HG03135 (cell line): ENCODE measurements at regions not wholly inside any gene's neighbourhood (a gene's known extent, or its start where the extent isn't known, plus 50 kb on each side); places are given as distances from the start of the nearest gene placed in this dataset.
"Not testable (repeated sequence)": the region's sequence is repeated elsewhere in the genome, so short reads cannot be mapped to it uniquely, and the experiment has no call there.

ENCODE experiments used
- ATAC-seq: cut with Tn5 transposase; IDR thresholded peaks from one replicate; pipeline ENCODE4 v1.9.1; 2021; ENCODE audit warnings: mild to moderate bottlenecking, moderate library complexity; ENCODE audit not compliant: unreplicated experiment

- not testable (repeated sequence) for ATAC-seq
Measured at GRCh38 chr2:118744682-118745181, 102.7 kb downstream of the EN1 start.

GRCh38 chr2:118738524-118739308 is 108.7 kb downstream of the EN1 start:
- no peak for ATAC-seq

GRCh38 chr2:118738106-118738505 is 109.3 kb downstream of the EN1 start:
- ATAC-seq, result no peak

GRCh38 chr2:118737684-118738083 is 109.8 kb downstream of the EN1 start:
- no peak for ATAC-seq

- ATAC-seq, result no peak
Measured at GRCh38 chr2:118732432-118732831, 115.0 kb downstream of the EN1 start.

- ATAC-seq, result no peak
Measured at GRCh38 chr2:118731413-118731812, 116.0 kb downstream of the EN1 start.

GRCh38 chr2:118730405-118730804 is 117.0 kb downstream of the EN1 start:
- no peak for ATAC-seq

GRCh38 chr2:118729760-118730159 is 117.7 kb downstream of the EN1 start:
- ATAC-seq, result no peak

GRCh38 chr2:118728984-118729383 is 118.5 kb downstream of the EN1 start:
- ATAC-seq, result no peak

- ATAC-seq, result no peak
Measured at GRCh38 chr2:118726821-118727220, 120.6 kb downstream of the EN1 start.

- ATAC-seq, result no peak
Measured at GRCh38 chr2:118723394-118723793, 124.1 kb downstream of the EN1 start.

- no peak for ATAC-seq
Measured at GRCh38 chr2:118722976-118723375, 124.5 kb downstream of the EN1 start.

GRCh38 chr2:118721817-118722551 is 125.5 kb downstream of the EN1 start:
- no peak for ATAC-seq

- ATAC-seq, result no peak
Measured at GRCh38 chr2:118720866-118721265, 126.6 kb downstream of the EN1 start.

GRCh38 chr2:118718921-118719320 is 128.5 kb downstream of the EN1 start:
- no peak for ATAC-seq

GRCh38 chr2:118716102-118716501 is 131.3 kb downstream of the EN1 start:
- ATAC-seq, result no peak

GRCh38 chr2:118714118-118714517 is 133.3 kb downstream of the EN1 start:
- no peak for ATAC-seq

GRCh38 chr2:118711603-118712002 is 135.8 kb downstream of the EN1 start:
- ATAC-seq, result no peak

- no peak for ATAC-seq
Measured at GRCh38 chr2:118710481-118710880, 137.0 kb downstream of the EN1 start.

GRCh38 chr2:118709786-118710185 is 137.7 kb downstream of the EN1 start:
- ATAC-seq, result no peak

- no peak for ATAC-seq
Measured at GRCh38 chr2:118706844-118707243, 140.6 kb downstream of the EN1 start.

GRCh38 chr2:118706371-118706770 is 141.1 kb downstream of the EN1 start:
- no peak for ATAC-seq
